Activated CD4-positive, alpha-beta T cell treated with anti-CD3 and anti-CD28 coated beads for 36 hours (primary cell): ENCODE measurements at regions not wholly inside any gene's neighbourhood (a gene's known extent, or its start where the extent isn't known, plus 50 kb on each side); places are given as distances from the start of the nearest gene placed in this dataset.

Source experiments
- ATAC-seq: fragments of 200-7000 bp; cut with Tn5 transposase; one replicate; pipeline ENCODE4 v1.10.0; 2021; ENCODE audit warnings: mild to moderate bottlenecking, moderate library complexity
- CTCF ChIA-PET: fragments of 350-600 bp; sonication (Branson Sonifier 250); formaldehyde crosslinking; loops from one replicate; lab custom pipeline; 2021; ENCODE audit warnings: antibody characterized with exemption; lab: Charles Lee
- POLR2A ChIA-PET: fragments of 350-600 bp; sonication (Branson Sonifier 250); formaldehyde crosslinking; loops from one replicate; lab custom pipeline; 2021; ENCODE audit warnings: antibody characterized with exemption, inconsistent platforms; lab: Charles Lee
- DNase-seq: peaks from one replicate; pipeline ENCODE4 v3.0.0-alpha.2; 2020
- H3K27ac Mint-ChIP-seq: one replicate; pipeline ENCODE4 v1.8.0; 2021; ENCODE audit warnings: mixed read lengths
- H3K27me3 Mint-ChIP-seq: one replicate; pipeline ENCODE4 v1.8.0; 2021; ENCODE audit warnings: mixed read lengths
- H3K36me3 Mint-ChIP-seq: one replicate; pipeline ENCODE4 v1.8.0; 2021; ENCODE audit warnings: low read depth, mixed read lengths
- H3K4me1 Mint-ChIP-seq: one replicate; pipeline ENCODE4 v1.8.0; 2021; ENCODE audit warnings: mixed read lengths
- H3K4me3 Mint-ChIP-seq: one replicate; pipeline ENCODE4 v1.8.0; 2021; ENCODE audit warnings: mild to moderate bottlenecking, moderate library complexity, mixed read lengths
- H3K9me3 Mint-ChIP-seq: one replicate; pipeline ENCODE4 v1.8.0; 2021; ENCODE audit warnings: low read depth, mixed read lengths
- intact Hi-C, 2 experiments: fragments of 100-400 bp; cut with DNase I in 1 of 2; cut with micrococcal nuclease in 1 of 2; formaldehyde crosslinking; loops; one replicate each; pipeline versions ENCODE4 v1.14.2 to v1.15.1; 2022 to 2024; cut with DNase I, micrococcal nuclease

GRCh38 chr3:31051226-31051625 lies 156.8 kb upstream of the GADL1 start:
- POLR2A ChIA-PET = no interaction called here
- DNase-seq = no peak
- intact Hi-C loops = no loop called here
- Mint-ChIP-seq H3K27ac (no peak overlapping the region), H3K4me1 (peaks cover 4% of the 10 kb centered on the region), H3K27me3 (no peaks in the 10 kb centered on the region), H3K4me3 (no peak overlapping the region), H3K36me3 (no peaks in the 10 kb centered on the region), H3K9me3 (peaks cover 8% of the 10 kb centered on the region)
- ATAC-seq = no peak
- CTCF ChIA-PET = no interaction called here

- DNase-seq = no peak
- Mint-ChIP-seq H3K9me3 (peaks cover 8% of the 10 kb centered on the region), H3K4me3 (no peak overlapping the region), H3K36me3 (no peaks in the 10 kb centered on the region), H3K4me1 (peaks cover 4% of the 10 kb centered on the region), H3K27me3 (no peaks in the 10 kb centered on the region), H3K27ac (no peak overlapping the region)
- CTCF ChIA-PET = no interaction called here
- ATAC-seq = no peak
- intact Hi-C loops = no loop called here
- POLR2A ChIA-PET = no interaction called here
These were observed 158.8 kb upstream of the GADL1 start for GRCh38 chr3:31053299-31053698.

GRCh38 chr3:31054032-31054431 lies 159.6 kb upstream of the GADL1 start:
- Mint-ChIP-seq H3K27me3 (no peaks in the 10 kb centered on the region), H3K9me3 (peaks cover 9% of the 10 kb centered on the region), H3K36me3 (no peaks in the 10 kb centered on the region), H3K4me3 (no peak overlapping the region), H3K4me1 (peaks cover 4% of the 10 kb centered on the region), H3K27ac (no peak overlapping the region)
- CTCF ChIA-PET = interaction anchor here (1.0 kb wide), 1 partner anchor 111 kb away, joined by 3 read pairs; no protein-coding TSS in a partner anchor
- no peak for ATAC-seq
- POLR2A ChIA-PET = no interaction called here
- no peak for DNase-seq
- intact Hi-C loops = no loop called here

- H3K27ac Mint-ChIP-seq = no peak overlapping the region
- ChIA-PET POLR2A (no interaction called here), CTCF (no interaction called here)
- no peaks in the 10 kb centered on the region for H3K27me3 Mint-ChIP-seq
- H3K36me3 Mint-ChIP-seq = no peaks in the 10 kb centered on the region
- peaks cover 16% of the 10 kb centered on the region for H3K9me3 Mint-ChIP-seq
- no peaks in the 10 kb centered on the region for H3K4me1 Mint-ChIP-seq
- H3K4me3 Mint-ChIP-seq = no peak overlapping the region
- no peak for DNase-seq
- intact Hi-C loops = no loop called here
- ATAC-seq = no peak
These were observed 161.3 kb upstream of the GADL1 start for GRCh38 chr3:31055757-31056156.

GRCh38 chr3:31057891-31058290 lies 163.4 kb upstream of the GADL1 start:
- CTCF ChIA-PET = no interaction called here
- Mint-ChIP-seq H3K9me3 (peaks cover 12% of the 10 kb centered on the region), H3K27me3 (no peaks in the 10 kb centered on the region), H3K4me1 (no peaks in the 10 kb centered on the region), H3K4me3 (no peak overlapping the region), H3K36me3 (no peaks in the 10 kb centered on the region), H3K27ac (no peak overlapping the region)
- no peak for ATAC-seq
- DNase-seq = no peak
- POLR2A ChIA-PET = no interaction called here
- intact Hi-C loops = no loop called here

- Mint-ChIP-seq H3K27me3 (no peaks in the 10 kb centered on the region), H3K27ac (no peak overlapping the region)
- POLR2A ChIA-PET = no interaction called here
These were observed 169.6 kb upstream of the GADL1 start for GRCh38 chr3:31064021-31064420.

GRCh38 chr3:31065765-31066164 lies 171.3 kb upstream of the GADL1 start:
- no peak overlapping the region for H3K4me3 Mint-ChIP-seq
- intact Hi-C loops = no loop called here
- ATAC-seq = no peak
- no peaks in the 10 kb centered on the region for H3K27me3 Mint-ChIP-seq
- DNase-seq = no peak
- H3K9me3 Mint-ChIP-seq = peaks cover 6% of the 10 kb centered on the region
- CTCF ChIA-PET = no interaction called here
- H3K36me3 Mint-ChIP-seq = peaks cover 1% of the 10 kb centered on the region
- no peak overlapping the region for H3K27ac Mint-ChIP-seq
- POLR2A ChIA-PET = no interaction called here
- H3K4me1 Mint-ChIP-seq = no peaks in the 10 kb centered on the region

More at GRCh38 chr3:31064021-31064420, 169.6 kb upstream of the GADL1 start:
- peaks cover 11% of the 10 kb centered on the region for H3K9me3 Mint-ChIP-seq
- DNase-seq = no peak
- ATAC-seq = no peak
- CTCF ChIA-PET = no interaction called here
- H3K4me1 Mint-ChIP-seq = no peaks in the 10 kb centered on the region
- no peak overlapping the region for H3K4me3 Mint-ChIP-seq
- intact Hi-C loops = no loop called here
- no peaks in the 10 kb centered on the region for H3K36me3 Mint-ChIP-seq

GRCh38 chr3:31067004-31067403 lies 172.5 kb upstream of the GADL1 start:
- H3K4me3 Mint-ChIP-seq = no peak overlapping the region
- ChIA-PET POLR2A (no interaction called here), CTCF (no interaction called here)
- ATAC-seq = no peak
- H3K27me3 Mint-ChIP-seq = no peaks in the 10 kb centered on the region
- no peaks in the 10 kb centered on the region for H3K4me1 Mint-ChIP-seq
- peaks cover 5% of the 10 kb centered on the region for H3K9me3 Mint-ChIP-seq
- H3K36me3 Mint-ChIP-seq = peaks cover 1% of the 10 kb centered on the region
- no peak for DNase-seq
- intact Hi-C loops = no loop called here
- H3K27ac Mint-ChIP-seq = no peak overlapping the region

GRCh38 chr3:31075471-31075870 lies 181.0 kb upstream of the GADL1 start:
- ATAC-seq (no peak), DNase-seq (no peak)
- ChIA-PET POLR2A (no interaction called here), CTCF (no interaction called here)
- Mint-ChIP-seq H3K4me3 (no peak overlapping the region), H3K27ac (no peak overlapping the region), H3K27me3 (peaks cover 4% of the 10 kb centered on the region), H3K36me3 (peaks cover 4% of the 10 kb centered on the region), H3K9me3 (peaks cover 14% of the 10 kb centered on the region), H3K4me1 (peaks cover 26% of the 10 kb centered on the region)
- intact Hi-C loops = loop anchor here in 1 of 2 experiments (5.0 to 10.0 kb wide), 5 partner anchors 441 to 1893 kb away; no protein-coding TSS in a partner anchor

- DNase-seq (no peak), ATAC-seq (no peak)
- peak overlapping the region; percentile 4 for H3K27ac Mint-ChIP-seq
- peaks cover 2% of the 10 kb centered on the region for H3K36me3 Mint-ChIP-seq
- no peak overlapping the region for H3K4me3 Mint-ChIP-seq
- intact Hi-C loops = loop anchor here (2.0 to 10.0 kb wide), 7 partner anchors 137 to 1894 kb away; no protein-coding TSS in a partner anchor
- peaks cover 5% of the 10 kb centered on the region for H3K27me3 Mint-ChIP-seq
- ChIA-PET POLR2A (no interaction called here), CTCF (interaction anchor here (0.6 kb wide), 1 partner anchor 31 kb away, joined by 3 read pairs; no protein-coding TSS in a partner anchor)
- H3K4me1 Mint-ChIP-seq = peaks cover 26% of the 10 kb centered on the region
- H3K9me3 Mint-ChIP-seq = peaks cover 11% of the 10 kb centered on the region
These were observed 181.4 kb upstream of the GADL1 start for GRCh38 chr3:31075876-31076275.

- intact Hi-C loops = loop anchor here (1.0 to 10.0 kb wide), 12 partner anchors 28 to 1895 kb away; partner anchors contain the start of genes STT3B (in 1 of the 2) and TGFBR2 (in 1 of the 2)
- peaks cover 2% of the 10 kb centered on the region for H3K36me3 Mint-ChIP-seq
- H3K27ac Mint-ChIP-seq = peak overlapping the region; percentile 52
- DNase-seq = peak; percentile 68
- no peak overlapping the region for H3K4me3 Mint-ChIP-seq
- H3K27me3 Mint-ChIP-seq = peaks cover 5% of the 10 kb centered on the region
- ChIA-PET CTCF (interaction anchor here (0.8 to 0.9 kb wide), 3 partner anchors 47 to 176 kb away, joined by 3 to 4 read pairs (median 3); no protein-coding TSS in a partner anchor), POLR2A (interaction anchor here (1.1 to 1.2 kb wide), 2 partner anchors 30 to 455 kb away, joined by 5 to 7 read pairs; no protein-coding TSS in a partner anchor)
- ATAC-seq = peak; percentile 98
- H3K4me1 Mint-ChIP-seq = peaks cover 26% of the 10 kb centered on the region
- peaks cover 8% of the 10 kb centered on the region for H3K9me3 Mint-ChIP-seq
These were observed 182.7 kb upstream of the GADL1 start for GRCh38 chr3:31077021-31077601.

- peaks cover 5% of the 10 kb centered on the region for H3K27me3 Mint-ChIP-seq
- no peak for DNase-seq
- POLR2A ChIA-PET = interaction anchor here (1.2 kb wide), 1 partner anchor 29 kb away, joined by 5 read pairs; no protein-coding TSS in a partner anchor
These were observed 183.4 kb upstream of the GADL1 start for GRCh38 chr3:31077826-31078225.

More at GRCh38 chr3:31077826-31078225, 183.4 kb upstream of the GADL1 start:
- Mint-ChIP-seq H3K4me3 (no peak overlapping the region), H3K27ac (no peak overlapping the region), H3K9me3 (peaks cover 3% of the 10 kb centered on the region), H3K4me1 (peaks cover 26% of the 10 kb centered on the region), H3K36me3 (peaks cover 2% of the 10 kb centered on the region)
- intact Hi-C loops = loop anchor here (1.0 to 10.0 kb wide), 12 partner anchors 27 to 1896 kb away; partner anchors contain the start of genes STT3B (in 1 of the 2) and TGFBR2 (in 1 of the 2)
- CTCF ChIA-PET = interaction anchor here (0.8 kb wide), 1 partner anchor 174 kb away, joined by 3 read pairs; no protein-coding TSS in a partner anchor
- no peak for ATAC-seq
